Iris pigment epithelial cell (primary cell): ENCODE measurements at regions not wholly inside any gene's neighbourhood (a gene's known extent, or its start where the extent isn't known, plus 50 kb on each side); places are given as distances from the start of the nearest gene placed in this dataset.
"Not testable (repeated sequence)": the region's sequence is repeated elsewhere in the genome, so short reads cannot be mapped to it uniquely, and the experiment has no call there.

Experiments
- DNase-seq: peaks from one replicate; pipeline ENCODE4 v3.0.0-alpha.2; 2011; ENCODE audit warnings: low read depth

- peak; percentile 8 for DNase-seq
Measured at GRCh38 chr5:100479079-100479688, 56.0 kb upstream of the FAM174A start.

GRCh38 chr5:100472091-100472490, 63.1 kb upstream of the FAM174A start:
- no peak for DNase-seq

- no peak for DNase-seq
Measured at GRCh38 chr5:100469767-100470166, 65.4 kb upstream of the FAM174A start.

GRCh38 chr5:100464418-100464817, 70.8 kb upstream of the FAM174A start:
- peak; percentile 64 for DNase-seq

- no peak for DNase-seq
Measured at GRCh38 chr5:100456615-100457014, 78.6 kb upstream of the FAM174A start.

- no peak for DNase-seq
Measured at GRCh38 chr5:100452126-100452525, 83.0 kb upstream of the FAM174A start.

GRCh38 chr5:100448111-100448528, 87.1 kb upstream of the FAM174A start:
- DNase-seq: no peak

- DNase-seq: no peak
Measured at GRCh38 chr5:100446879-100447430, 88.2 kb upstream of the FAM174A start.

- peak; percentile 15 for DNase-seq
Measured at GRCh38 chr5:100444961-100445360, 90.2 kb upstream of the FAM174A start.

GRCh38 chr5:100434815-100435214, 100.4 kb upstream of the FAM174A start:
- DNase-seq: no peak

- no peak for DNase-seq
Measured at GRCh38 chr5:100432741-100433140, 102.4 kb upstream of the FAM174A start.

- peak; percentile 33 for DNase-seq
Measured at GRCh38 chr5:100430268-100431195, 104.6 kb upstream of the FAM174A start.

- no peak for DNase-seq
Measured at GRCh38 chr5:100424787-100425186, 110.4 kb upstream of the FAM174A start.

- no peak for DNase-seq
Measured at GRCh38 chr5:100424017-100424416, 111.2 kb upstream of the FAM174A start.

GRCh38 chr5:100423330-100423729, 111.8 kb upstream of the FAM174A start:
- no peak for DNase-seq

- DNase-seq: no peak
Measured at GRCh38 chr5:100421360-100421759, 113.8 kb upstream of the FAM174A start.

GRCh38 chr5:100418231-100418630, 116.9 kb upstream of the FAM174A start:
- no peak for DNase-seq

GRCh38 chr5:100409660-100410151, 125.5 kb upstream of the FAM174A start:
- no peak for DNase-seq

- DNase-seq: no peak
Measured at GRCh38 chr5:100407053-100407452, 128.1 kb upstream of the FAM174A start.

- DNase-seq: no peak
Measured at GRCh38 chr5:100406640-100407039, 128.5 kb upstream of the FAM174A start.

- DNase-seq: no peak
Measured at GRCh38 chr5:100402071-100402470, 133.1 kb upstream of the FAM174A start.

- DNase-seq: no peak
Measured at GRCh38 chr5:100401149-100401548, 134.0 kb upstream of the FAM174A start.

- DNase-seq: not testable (repeated sequence)
Measured at GRCh38 chr5:100398815-100399214, 136.4 kb upstream of the FAM174A start.
